HepG2 (cell line): ENCODE measurements at regions not wholly inside any gene's neighbourhood (a gene's known extent, or its start where the extent isn't known, plus 50 kb on each side); places are given as distances from the start of the nearest gene placed in this dataset.

Source experiments
- ATAC-seq: fragments of 200-7000 bp; cut with Tn5 transposase; 3 replicates; pipeline ENCODE4 v1.9.1; 2020; ENCODE audit warnings: mild to moderate bottlenecking, moderate library complexity
- BruUV-seq: library from RNA; stranded (reverse); fragments of 400-500 nt; replicated peaks from 2 replicates; lab custom pipeline; 2021; lab: Mats Ljungman, UMichigan
- CTCF ChIA-PET: fragments of 300-600 bp; formaldehyde crosslinking; extraction: SDS; loops from one replicate; lab custom pipeline; 2021; ENCODE audit warnings: low total read pairs, inconsistent platforms, low intra/inter-chr PET ratio; lab: Yijun Ruan, JAX
- POLR2A ChIA-PET: fragments of 350-600 bp; sonication (Branson Sonifier 250); formaldehyde crosslinking; loops from one replicate; lab custom pipeline; 2020; ENCODE audit warnings: antibody characterized with exemption, inconsistent platforms; lab: Yijun Ruan, JAX
- DNase-seq: peaks from one replicate; pipeline ENCODE4 v3.0.0-alpha.2; 2015; ENCODE audit warnings: low spot score
- FAIRE-seq: peaks from 3 replicates; lab custom pipeline; 2011; peaks lifted over from hg19 to GRCh38; lab: Jason Lieb, UNC
- H2AFZ ChIP-seq: one replicate; pipeline ENCODE4 v1.6.1; 2011; ENCODE audit warnings: low read length, inconsistent platforms
- H3K27ac ChIP-seq: fragments of 300-600 bp; 3 replicates; pipeline ENCODE4 v1.8.0; 2011; ENCODE audit warnings: mixed run types, mild to moderate bottlenecking, mixed read lengths, low read length, inconsistent platforms; ENCODE audit not compliant: insufficient read depth; ENCODE audit errors: extremely low read length
- H3K27me3 ChIP-seq, 2 experiments: fragments of 200-600 bp in 1 of 2; 2 replicates in 1 of 2; 3 replicates in 1 of 2; pipeline versions ENCODE4 v1.6.0 to v1.8.0; 2011; ENCODE audit warnings: low read length in 2 of 2, mild to moderate bottlenecking in 2 of 2, moderate library complexity in 2 of 2, inconsistent platforms in 1 of 2; ENCODE audit not compliant: insufficient read depth in 2 of 2, control insufficient read depth in 1 of 2
- H3K36me3 ChIP-seq, 2 experiments: fragments of 200-600 bp in 1 of 2; replicated peaks in 1 of 2; 2 replicates in 1 of 2; 3 replicates in 1 of 2; pipeline versions ENCODE4 v1.5.1 to v1.8.0; 2011; ENCODE audit warnings: low read length in 2 of 2, inconsistent platforms in 1 of 2; ENCODE audit not compliant: insufficient read depth in 2 of 2, control insufficient read depth in 1 of 2
- H3K4me1 ChIP-seq: 2 replicates; pipeline ENCODE4 v1.5.1; 2012; ENCODE audit warnings: low read length, inconsistent platforms; ENCODE audit not compliant: insufficient read depth
- H3K4me2 ChIP-seq: 2 replicates; pipeline ENCODE4 v1.6.0; 2011; ENCODE audit warnings: low read depth, low read length, inconsistent platforms
- H3K4me3 ChIP-seq, 3 experiments: fragments of 200-600 bp in 1 of 3; sonication (generic), shearing (Covaris generic) in 1 of 3; replicated peaks in 1 of 3; 2 replicates each; pipeline ENCODE4 v1.5.1; 2011 to 2016; ENCODE audit warnings: low read length in 3 of 3, inconsistent platforms in 2 of 3, low read depth in 2 of 3, mild to moderate bottlenecking in 2 of 3, control low read depth in 1 of 3, mixed read lengths in 1 of 3; ENCODE audit not compliant: insufficient read depth in 1 of 3
- H3K79me2 ChIP-seq: one replicate; pipeline ENCODE4 v1.6.1; 2011; ENCODE audit warnings: low read length, inconsistent platforms; ENCODE audit not compliant: insufficient read depth
- H3K9ac ChIP-seq: 2 replicates; pipeline ENCODE4 v1.6.0; 2011; ENCODE audit warnings: mild to moderate bottlenecking, low read depth, low read length, inconsistent platforms; ENCODE audit not compliant: insufficient read depth
- H3K9me3 ChIP-seq: 2 replicates; pipeline ENCODE4 v1.5.1; 2012; ENCODE audit warnings: mild to moderate bottlenecking, low read length
- H4K20me1 ChIP-seq: 2 replicates; pipeline ENCODE4 v1.6.0; 2011; ENCODE audit warnings: inconsistent platforms, mild to moderate bottlenecking, low read length, moderate library complexity; ENCODE audit not compliant: insufficient read depth
- ELF3 ChIP-seq: IDR thresholded peaks from 2 replicates; pipeline ENCODE4 v1.6.1; 2016; ENCODE audit warnings: missing genetic modification reagents, missing compliant biosample characterization
- FOXK1 ChIP-seq: sonication (generic); formaldehyde crosslinking; IDR thresholded peaks from 2 replicates; pipeline ENCODE4 v1.4.0; 2020; ENCODE audit warnings: low read depth, missing genetic modification reagents, borderline replicate concordance
- JDP2 ChIP-seq: sonication (generic); formaldehyde crosslinking; IDR thresholded peaks from 2 replicates; pipeline ENCODE4 v1.8.1; 2022; ENCODE audit warnings: missing genetic modification reagents, borderline replicate concordance
- KLF9 ChIP-seq: IDR thresholded peaks from 2 replicates; pipeline ENCODE4 v1.6.1; 2016; ENCODE audit warnings: low read depth
- NFIB ChIP-seq: sonication (generic); formaldehyde crosslinking; IDR thresholded peaks from 2 replicates; pipeline ENCODE4 v1.9.0; 2021; ENCODE audit warnings: missing genetic modification reagents, mild to moderate bottlenecking, borderline replicate concordance
- NKX3-1 ChIP-seq: sonication (generic); formaldehyde crosslinking; IDR thresholded peaks from 2 replicates; pipeline ENCODE4 v1.5.0; 2020; ENCODE audit warnings: missing genetic modification reagents
- POGZ ChIP-seq: sonication (generic); formaldehyde crosslinking; IDR thresholded peaks from 2 replicates; pipeline ENCODE4 v1.4.0; 2020; ENCODE audit warnings: mild to moderate bottlenecking, missing genetic modification reagents
- POLR2AphosphoS2 ChIP-seq: IDR thresholded peaks from 2 replicates; pipeline ENCODE4 v1.6.1; 2011; ENCODE audit warnings: low read depth, low read length, improper control_type of control experiment
- SAFB2 ChIP-seq: sonication (generic); formaldehyde crosslinking; IDR thresholded peaks from 2 replicates; pipeline ENCODE4 v1.5.1; 2020; ENCODE audit warnings: missing genetic modification reagents, low read depth, mild to moderate bottlenecking, borderline replicate concordance
- SRSF9 ChIP-seq: fragments of 200-400 bp; formaldehyde crosslinking; IDR thresholded peaks from 2 replicates; pipeline ENCODE4 v1.6.1; 2018; ENCODE audit warnings: borderline replicate concordance, mild to moderate bottlenecking, low read depth, low read length; ENCODE audit not compliant: insufficient read depth, poor library complexity, severe bottlenecking
- SUZ12 ChIP-seq: fragments of 150-350 bp; IDR thresholded peaks from 2 replicates; pipeline ENCODE4 v1.6.1; 2014; ENCODE audit warnings: low read depth, low read length
- TAF1 ChIP-seq: sonication (generic); formaldehyde crosslinking; IDR thresholded peaks from 2 replicates; pipeline ENCODE4 v1.4.0; 2020; ENCODE audit warnings: missing genetic modification reagents
- TEF ChIP-seq: sonication (generic); formaldehyde crosslinking; IDR thresholded peaks from 2 replicates; pipeline ENCODE4 v1.5.0; 2020; ENCODE audit warnings: missing genetic modification reagents
- ZMYM4 ChIP-seq: sonication (generic); formaldehyde crosslinking; IDR thresholded peaks from 2 replicates; pipeline ENCODE4 v1.8.1; 2023; ENCODE audit warnings: mild to moderate bottlenecking, missing genetic modification reagents
- ZNF737 ChIP-seq: sonication (generic); formaldehyde crosslinking; IDR thresholded peaks from 2 replicates; pipeline ENCODE4 v1.5.0; 2020; ENCODE audit warnings: missing genetic modification reagents, mild to moderate bottlenecking, borderline replicate concordance
- ZSCAN25 ChIP-seq: sonication (generic); formaldehyde crosslinking; IDR thresholded peaks from 2 replicates; pipeline ENCODE4 v1.8.0; 2022; ENCODE audit warnings: mild to moderate bottlenecking, missing genetic modification reagents
- WGBS: methylation state at CpG from one replicate; pipeline ENCODE4 v1.1.6; 2017; ENCODE audit warnings: low lambda C conversion rate; 5-methylcytosine and 5-hydroxymethylcytosine counted together
- in situ Hi-C: cut with HindIII; loops from 2 replicates; pipeline ENCODE4 v1.10.0; 2017; ENCODE audit warnings: low pct_unique_long_range_greater_than_20kb; ENCODE audit not compliant: extremely low pct_ligation_motif_present
- intact Hi-C: fragments of 100-400 bp; cut with micrococcal nuclease; formaldehyde crosslinking; loops from one replicate; pipeline ENCODE4 v1.10.0; 2022; ENCODE audit not compliant: unreplicated experiment
- TF ChIP-seq, protein P1 (sequence below): sonication (generic); formaldehyde crosslinking; IDR thresholded peaks from 2 replicates; pipeline ENCODE4 v1.4.0; 2020; ENCODE audit warnings: mild to moderate bottlenecking, missing genetic modification reagents

GRCh38 chr7:96436880-96437279 lies 115.0 kb upstream of the SLC25A13 start:
- POLR2A ChIA-PET = no interaction called here
- Histone ChIP-seq H3K27ac (no peak overlapping the region), H2AFZ (no peak overlapping the region), H3K9ac (no peak overlapping the region), H3K4me1 (peaks cover 11% of the 10 kb centered on the region), H3K79me2 (no peaks in the 10 kb centered on the region), H3K27me3 (no peaks in the 10 kb centered on the region; a peak in 1 of 5 replicates), H4K20me1 (no peaks in the 10 kb centered on the region), H3K4me2 (no peak overlapping the region), H3K9me3 (no peaks in the 10 kb centered on the region), H3K4me3 (no peak overlapping the region), H3K36me3 (no peaks in the 10 kb centered on the region)
- intact Hi-C loops (no loop called here), in situ Hi-C loops (no loop called here)
- ATAC-seq (no peak), DNase-seq (no peak), FAIRE-seq (no peak)
- CTCF ChIA-PET = no interaction called here
- no peak for TF ChIP-seq POLR2AphosphoS2
- no peak for TF ChIP-seq ZSCAN25 (CRISPR knock-in tag)
- no peak for TF ChIP-seq POGZ (CRISPR knock-in tag)
- BruUV-seq = no TSS peak

- no peaks in the 10 kb centered on the region for H3K27me3 ChIP-seq
- FAIRE-seq (no peak), DNase-seq (no peak), ATAC-seq (no peak)
- no TSS peak for BruUV-seq
- no peaks in the 10 kb centered on the region for H3K79me2 ChIP-seq
- in situ Hi-C loops (no loop called here), intact Hi-C loops (no loop called here)
- H3K4me2 ChIP-seq = no peak overlapping the region
- no peak overlapping the region for H3K27ac ChIP-seq
- TF ChIP-seq, protein P1, sequence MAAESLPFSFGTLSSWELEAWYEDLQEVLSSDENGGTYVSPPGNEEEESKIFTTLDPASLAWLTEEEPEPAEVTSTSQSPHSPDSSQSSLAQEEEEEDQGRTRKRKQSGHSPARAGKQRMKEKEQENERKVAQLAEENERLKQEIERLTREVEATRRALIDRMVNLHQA = no peak
- TF ChIP-seq FOXK1 (CRISPR knock-in tag) (no peak), SAFB2 (CRISPR knock-in tag) (no peak), TAF1 (CRISPR knock-in tag) (no peak), ZMYM4 (CRISPR knock-in tag) (no peak), SRSF9 (no peak), JDP2 (CRISPR knock-in tag) (no peak), ELF3 (CRISPR knock-in tag) (no peak), NFIB (no peak), NKX3-1 (CRISPR knock-in tag) (no peak), ZNF737 (CRISPR knock-in tag) (no peak), SUZ12 (no peak), KLF9 (CRISPR knock-in tag) (no peak), TEF (no peak)
- no peak overlapping the region for H2AFZ ChIP-seq
- POLR2A ChIA-PET = no interaction called here
- peaks cover 27% of the 10 kb centered on the region for H3K4me1 ChIP-seq
- CTCF ChIA-PET = no interaction called here
- H3K4me3 ChIP-seq = no peak overlapping the region
- H3K9ac ChIP-seq = no peak overlapping the region
- no peaks in the 10 kb centered on the region for H4K20me1 ChIP-seq
- 88% methylated on average over 2 of the region's 3 CpGs for WGBS
- H3K9me3 ChIP-seq = no peaks in the 10 kb centered on the region
- H3K36me3 ChIP-seq = no peaks in the 10 kb centered on the region
Observed at GRCh38 chr7:96430356-96430755, 108.5 kb upstream of the SLC25A13 start.
